Esophagus squamous epithelium (tissue), 4 donors: ENCODE measurements at regions not wholly inside any gene's neighbourhood (a gene's known extent, or its start where the extent isn't known, plus 50 kb on each side); places are given as distances from the start of the nearest gene placed in this dataset.

Experiments
- CTCF ChIP-seq, 6 experiments: fragments of 450-650 bp in 4 of 6; fragments of 200-600 bp in 2 of 6; sonication (generic) in 2 of 6; IDR thresholded peaks; one replicate each; pipeline ENCODE4 v1.5.1; 2016 to 2019; ENCODE audit warnings: antibody characterized with exemption in 6 of 6, mild to moderate bottlenecking in 4 of 6, moderate library complexity in 4 of 6
- POLR2A ChIP-seq, 4 donors: fragments of 450-650 bp; IDR thresholded peaks; one replicate each; pipeline ENCODE4 v1.6.1; 2017; ENCODE audit warnings: antibody characterized with exemption in 4 of 4, mild to moderate bottlenecking in 4 of 4, moderate library complexity in 3 of 4

GRCh38 chr9:19660019-19660418 is 128.8 kb downstream of the SLC24A2 start:
- TF ChIP-seq CTCF (IDR thresholded peaks at IDR 0.05) (no peak), POLR2A (IDR thresholded peaks at IDR 0.05) (no peak)
